ENCODE measurements at regions not wholly inside any gene's neighbourhood (a gene's known extent, or its start where the extent isn't known, plus 50 kb on each side); places are given as distances from the start of the nearest gene placed in this dataset.
"Not testable (repeated sequence)": the region's sequence is repeated elsewhere in the genome, so short reads cannot be mapped to it uniquely, and the experiment has no call there.

DNA sequence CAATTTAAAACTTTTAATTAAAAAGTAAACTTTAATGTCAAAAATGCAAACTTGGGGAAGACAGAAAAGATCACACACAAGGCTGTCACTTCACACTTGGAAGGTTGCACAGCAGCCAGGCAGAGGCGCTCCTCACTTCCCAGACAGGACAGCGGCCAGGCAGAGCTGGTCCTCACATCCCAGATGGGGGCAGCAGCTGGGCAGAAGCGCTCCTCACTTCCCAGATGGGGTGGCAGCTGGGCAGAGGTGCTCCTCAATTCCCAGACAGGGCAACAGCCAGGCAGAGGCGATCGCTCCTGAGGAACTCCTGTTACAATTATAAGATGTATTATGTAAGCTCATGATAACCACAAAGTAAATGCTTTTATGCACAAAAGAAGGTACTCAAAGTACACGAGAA is 1181.1 kb downstream of the SLITRK5 start:
- TF ChIP-seq, protein P1, sequence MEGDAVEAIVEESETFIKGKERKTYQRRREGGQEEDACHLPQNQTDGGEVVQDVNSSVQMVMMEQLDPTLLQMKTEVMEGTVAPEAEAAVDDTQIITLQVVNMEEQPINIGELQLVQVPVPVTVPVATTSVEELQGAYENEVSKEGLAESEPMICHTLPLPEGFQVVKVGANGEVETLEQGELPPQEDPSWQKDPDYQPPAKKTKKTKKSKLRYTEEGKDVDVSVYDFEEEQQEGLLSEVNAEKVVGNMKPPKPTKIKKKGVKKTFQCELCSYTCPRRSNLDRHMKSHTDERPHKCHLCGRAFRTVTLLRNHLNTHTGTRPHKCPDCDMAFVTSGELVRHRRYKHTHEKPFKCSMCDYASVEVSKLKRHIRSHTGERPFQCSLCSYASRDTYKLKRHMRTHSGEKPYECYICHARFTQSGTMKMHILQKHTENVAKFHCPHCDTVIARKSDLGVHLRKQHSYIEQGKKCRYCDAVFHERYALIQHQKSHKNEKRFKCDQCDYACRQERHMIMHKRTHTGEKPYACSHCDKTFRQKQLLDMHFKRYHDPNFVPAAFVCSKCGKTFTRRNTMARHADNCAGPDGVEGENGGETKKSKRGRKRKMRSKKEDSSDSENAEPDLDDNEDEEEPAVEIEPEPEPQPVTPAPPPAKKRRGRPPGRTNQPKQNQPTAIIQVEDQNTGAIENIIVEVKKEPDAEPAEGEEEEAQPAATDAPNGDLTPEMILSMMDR (IDR thresholded peaks at IDR 0.05; ENCODE audit: insufficient read depth, low read length) = not testable (repeated sequence)
- not testable (repeated sequence) for TF ChIP-seq POLR2AphosphoS5 (IDR thresholded peaks at IDR 0.05; ENCODE audit: low read depth)
